GM23338 (cell line): ENCODE measurements at regions not wholly inside any gene's neighbourhood (a gene's known extent, or its start where the extent isn't known, plus 50 kb on each side); places are given as distances from the start of the nearest gene placed in this dataset.

Experiments
- ATAC-seq: fragments of 200-7000 bp; cut with Tn5 transposase; 3 replicates; pipeline ENCODE4 v1.9.1; 2020
- DNase-seq: peaks from one replicate; pipeline ENCODE4 v3.0.0-alpha.2; 2015; ENCODE audit warnings: low spot score
- H2AFZ ChIP-seq: fragments of 200-600 bp; sonication (generic); 2 replicates; pipeline ENCODE4 v1.8.0; 2016; ENCODE audit warnings: antibody characterized with exemption, mild to moderate bottlenecking, moderate library complexity
- H3F3A ChIP-seq: fragments of 200-600 bp; sonication (generic); replicated peaks from 2 replicates; pipeline ENCODE4 v1.8.0; 2017; ENCODE audit warnings: antibody characterized with exemption, mixed run types, low read depth
- H3K27ac ChIP-seq: fragments of 200-600 bp; sonication (generic); 2 replicates; pipeline ENCODE4 v1.6.1; 2016; ENCODE audit warnings: low read depth
- H3K27me3 ChIP-seq: fragments of 200-600 bp; sonication (generic); 2 replicates; pipeline ENCODE4 v1.8.0; 2016; ENCODE audit warnings: mild to moderate bottlenecking, mixed run types, moderate library complexity; ENCODE audit not compliant: insufficient read depth
- H3K36me3 ChIP-seq: fragments of 200-600 bp; sonication (generic); 2 replicates; pipeline ENCODE4 v1.8.0; 2016; ENCODE audit warnings: mild to moderate bottlenecking; ENCODE audit not compliant: insufficient read depth
- H3K4me1 ChIP-seq: fragments of 200-600 bp; sonication (generic); 2 replicates; pipeline ENCODE4 v1.8.0; 2016; ENCODE audit warnings: mild to moderate bottlenecking, moderate library complexity; ENCODE audit not compliant: insufficient read depth
- H3K4me2 ChIP-seq: fragments of 200-600 bp; sonication (generic); 2 replicates; pipeline ENCODE4 v1.7.1; 2017; ENCODE audit warnings: mixed run types
- H3K4me3 ChIP-seq: fragments of 200-600 bp; sonication (generic); 2 replicates; pipeline ENCODE4 v1.6.1; 2016; ENCODE audit warnings: mixed run types
- H3K79me2 ChIP-seq: fragments of 200-600 bp; sonication (generic); replicated peaks from 2 replicates; pipeline ENCODE4 v1.8.0; 2017; ENCODE audit warnings: mild to moderate bottlenecking; ENCODE audit not compliant: insufficient read depth
- H3K9me2 ChIP-seq: fragments of 200-600 bp; sonication (generic); 2 replicates; pipeline ENCODE4 v1.8.0; 2017; ENCODE audit not compliant: insufficient read depth
- H4K20me1 ChIP-seq: fragments of 200-600 bp; sonication (generic); replicated peaks from 2 replicates; pipeline ENCODE4 v1.8.0; 2017; ENCODE audit warnings: mild to moderate bottlenecking; ENCODE audit not compliant: insufficient read depth
- H3K27ac Mint-ChIP-seq: 2 replicates; pipeline ENCODE4 v1.8.0; 2020; ENCODE audit warnings: inconsistent platforms, mild to moderate bottlenecking, moderate library complexity, mixed read lengths
- H3K27me3 Mint-ChIP-seq: 3 replicates; pipeline ENCODE4 v1.8.0; 2022; ENCODE audit warnings: low read depth, mild to moderate bottlenecking, moderate library complexity, mixed read lengths, inconsistent platforms; ENCODE audit not compliant: insufficient read depth, poor library complexity
- H3K36me3 Mint-ChIP-seq: 3 replicates; pipeline ENCODE4 v1.8.0; 2021; ENCODE audit warnings: low read depth, mild to moderate bottlenecking, inconsistent platforms, moderate library complexity, mixed read lengths
- H3K4me1 Mint-ChIP-seq: 3 replicates; pipeline ENCODE4 v1.8.0; 2020; ENCODE audit warnings: mild to moderate bottlenecking, inconsistent platforms, mixed read lengths
- H3K4me3 Mint-ChIP-seq: 3 replicates; pipeline ENCODE4 v1.8.0; 2021; ENCODE audit warnings: moderate library complexity, mild to moderate bottlenecking, inconsistent platforms, mixed read lengths
- H3K9me3 Mint-ChIP-seq: 3 replicates; pipeline ENCODE4 v1.8.0; 2020; ENCODE audit warnings: moderate library complexity, mild to moderate bottlenecking, inconsistent platforms, mixed read lengths
- CREB1 ChIP-seq: fragments of 250-450 bp; sonication (Bioruptor Pico); IDR thresholded peaks from 2 replicates; pipeline ENCODE4 v1.5.0; 2020; ENCODE audit warnings: low read depth, mild to moderate bottlenecking, moderate library complexity
- ETS1 ChIP-seq: IDR thresholded peaks from 2 replicates; pipeline ENCODE4 v1.6.1; 2016; ENCODE audit warnings: antibody characterized with exemption
- EZH2 ChIP-seq: fragments of 200-600 bp; sonication (generic); IDR thresholded peaks from one replicate; pipeline ENCODE4 v1.8.0; 2017; ENCODE audit warnings: antibody characterized with exemption, mild to moderate bottlenecking, low read depth; ENCODE audit not compliant: unreplicated experiment
- EZH2phosphoT487 ChIP-seq: fragments of 200-600 bp; sonication (generic); IDR thresholded peaks from one replicate; pipeline ENCODE4 v1.8.1; 2018; ENCODE audit warnings: antibody characterized with exemption; ENCODE audit not compliant: unreplicated experiment
- JUNB ChIP-seq: IDR thresholded peaks from one replicate; pipeline ENCODE4 v1.6.1; 2016; ENCODE audit warnings: antibody characterized with exemption; ENCODE audit not compliant: unreplicated experiment
- NANOG ChIP-seq: IDR thresholded peaks from 2 replicates; pipeline ENCODE4 v1.6.1; 2016; ENCODE audit warnings: antibody characterized with exemption, borderline replicate concordance
- POLR2AphosphoS5 ChIP-seq: IDR thresholded peaks from 2 replicates; pipeline ENCODE4 v1.6.1; 2016; ENCODE audit warnings: antibody characterized with exemption, low read depth
- REST ChIP-seq: IDR thresholded peaks from one replicate; pipeline ENCODE4 v1.6.1; 2018; ENCODE audit warnings: antibody characterized with exemption; ENCODE audit not compliant: unreplicated experiment
- STAT1 ChIP-seq: IDR thresholded peaks from one replicate; pipeline ENCODE4 v1.6.1; 2016; ENCODE audit warnings: antibody characterized with exemption; ENCODE audit not compliant: unreplicated experiment
- ZNF114 ChIP-seq: fragments of 250-450 bp; sonication (Bioruptor Pico); IDR thresholded peaks from 2 replicates; pipeline ENCODE4 v1.5.0; 2020; ENCODE audit warnings: mild to moderate bottlenecking, moderate library complexity
- ZNF331 ChIP-seq: fragments of 250-450 bp; sonication (Bioruptor Pico); IDR thresholded peaks from 2 replicates; pipeline ENCODE4 v1.5.0; 2020; ENCODE audit warnings: low read depth, mild to moderate bottlenecking, moderate library complexity
- TF ChIP-seq, protein P1 (sequence below): fragments of 250-450 bp; sonication (Bioruptor Pico); IDR thresholded peaks from 2 replicates; pipeline ENCODE4 v1.5.0; 2020; ENCODE audit warnings: mild to moderate bottlenecking, moderate library complexity
- TF ChIP-seq, protein P2 (sequence below), 2 experiments: fragments of 200-600 bp in 1 of 2; sonication (generic) in 1 of 2; conservative IDR thresholded peaks; 2 replicates each; pipeline versions ENCODE4 v1.5.1 to v1.6.1; 2016 to 2017; ENCODE audit warnings: antibody characterized with exemption in 2 of 2, low read depth in 2 of 2, mild to moderate bottlenecking in 2 of 2, moderate library complexity in 1 of 2

- Mint-ChIP-seq H3K4me1 (peaks cover 20% of the 10 kb centered on the region), H3K36me3 (no peaks in the 10 kb centered on the region), H3K27me3 (peaks cover 4% of the 10 kb centered on the region), H3K4me3 (no peak overlapping the region), H3K9me3 (peaks cover 8% of the 10 kb centered on the region; the same call in 2 of the 3 replicates), H3K27ac (no peak overlapping the region)
- ATAC-seq, result no peak
- no peaks in the 10 kb centered on the region for H4K20me1 ChIP-seq
- H3K4me2 ChIP-seq, result peak overlapping the region; percentile 19; the same call in 1 of the 2 replicates
- H3K9me2 ChIP-seq, result no peaks in the 10 kb centered on the region; the same call in 1 of the 2 replicates
- no peak overlapping the region for H3K4me3 ChIP-seq
- TF ChIP-seq ZNF331 (CRISPR knock-in tag), result no peak
- no peak for TF ChIP-seq ETS1
- TF ChIP-seq, protein P1, sequence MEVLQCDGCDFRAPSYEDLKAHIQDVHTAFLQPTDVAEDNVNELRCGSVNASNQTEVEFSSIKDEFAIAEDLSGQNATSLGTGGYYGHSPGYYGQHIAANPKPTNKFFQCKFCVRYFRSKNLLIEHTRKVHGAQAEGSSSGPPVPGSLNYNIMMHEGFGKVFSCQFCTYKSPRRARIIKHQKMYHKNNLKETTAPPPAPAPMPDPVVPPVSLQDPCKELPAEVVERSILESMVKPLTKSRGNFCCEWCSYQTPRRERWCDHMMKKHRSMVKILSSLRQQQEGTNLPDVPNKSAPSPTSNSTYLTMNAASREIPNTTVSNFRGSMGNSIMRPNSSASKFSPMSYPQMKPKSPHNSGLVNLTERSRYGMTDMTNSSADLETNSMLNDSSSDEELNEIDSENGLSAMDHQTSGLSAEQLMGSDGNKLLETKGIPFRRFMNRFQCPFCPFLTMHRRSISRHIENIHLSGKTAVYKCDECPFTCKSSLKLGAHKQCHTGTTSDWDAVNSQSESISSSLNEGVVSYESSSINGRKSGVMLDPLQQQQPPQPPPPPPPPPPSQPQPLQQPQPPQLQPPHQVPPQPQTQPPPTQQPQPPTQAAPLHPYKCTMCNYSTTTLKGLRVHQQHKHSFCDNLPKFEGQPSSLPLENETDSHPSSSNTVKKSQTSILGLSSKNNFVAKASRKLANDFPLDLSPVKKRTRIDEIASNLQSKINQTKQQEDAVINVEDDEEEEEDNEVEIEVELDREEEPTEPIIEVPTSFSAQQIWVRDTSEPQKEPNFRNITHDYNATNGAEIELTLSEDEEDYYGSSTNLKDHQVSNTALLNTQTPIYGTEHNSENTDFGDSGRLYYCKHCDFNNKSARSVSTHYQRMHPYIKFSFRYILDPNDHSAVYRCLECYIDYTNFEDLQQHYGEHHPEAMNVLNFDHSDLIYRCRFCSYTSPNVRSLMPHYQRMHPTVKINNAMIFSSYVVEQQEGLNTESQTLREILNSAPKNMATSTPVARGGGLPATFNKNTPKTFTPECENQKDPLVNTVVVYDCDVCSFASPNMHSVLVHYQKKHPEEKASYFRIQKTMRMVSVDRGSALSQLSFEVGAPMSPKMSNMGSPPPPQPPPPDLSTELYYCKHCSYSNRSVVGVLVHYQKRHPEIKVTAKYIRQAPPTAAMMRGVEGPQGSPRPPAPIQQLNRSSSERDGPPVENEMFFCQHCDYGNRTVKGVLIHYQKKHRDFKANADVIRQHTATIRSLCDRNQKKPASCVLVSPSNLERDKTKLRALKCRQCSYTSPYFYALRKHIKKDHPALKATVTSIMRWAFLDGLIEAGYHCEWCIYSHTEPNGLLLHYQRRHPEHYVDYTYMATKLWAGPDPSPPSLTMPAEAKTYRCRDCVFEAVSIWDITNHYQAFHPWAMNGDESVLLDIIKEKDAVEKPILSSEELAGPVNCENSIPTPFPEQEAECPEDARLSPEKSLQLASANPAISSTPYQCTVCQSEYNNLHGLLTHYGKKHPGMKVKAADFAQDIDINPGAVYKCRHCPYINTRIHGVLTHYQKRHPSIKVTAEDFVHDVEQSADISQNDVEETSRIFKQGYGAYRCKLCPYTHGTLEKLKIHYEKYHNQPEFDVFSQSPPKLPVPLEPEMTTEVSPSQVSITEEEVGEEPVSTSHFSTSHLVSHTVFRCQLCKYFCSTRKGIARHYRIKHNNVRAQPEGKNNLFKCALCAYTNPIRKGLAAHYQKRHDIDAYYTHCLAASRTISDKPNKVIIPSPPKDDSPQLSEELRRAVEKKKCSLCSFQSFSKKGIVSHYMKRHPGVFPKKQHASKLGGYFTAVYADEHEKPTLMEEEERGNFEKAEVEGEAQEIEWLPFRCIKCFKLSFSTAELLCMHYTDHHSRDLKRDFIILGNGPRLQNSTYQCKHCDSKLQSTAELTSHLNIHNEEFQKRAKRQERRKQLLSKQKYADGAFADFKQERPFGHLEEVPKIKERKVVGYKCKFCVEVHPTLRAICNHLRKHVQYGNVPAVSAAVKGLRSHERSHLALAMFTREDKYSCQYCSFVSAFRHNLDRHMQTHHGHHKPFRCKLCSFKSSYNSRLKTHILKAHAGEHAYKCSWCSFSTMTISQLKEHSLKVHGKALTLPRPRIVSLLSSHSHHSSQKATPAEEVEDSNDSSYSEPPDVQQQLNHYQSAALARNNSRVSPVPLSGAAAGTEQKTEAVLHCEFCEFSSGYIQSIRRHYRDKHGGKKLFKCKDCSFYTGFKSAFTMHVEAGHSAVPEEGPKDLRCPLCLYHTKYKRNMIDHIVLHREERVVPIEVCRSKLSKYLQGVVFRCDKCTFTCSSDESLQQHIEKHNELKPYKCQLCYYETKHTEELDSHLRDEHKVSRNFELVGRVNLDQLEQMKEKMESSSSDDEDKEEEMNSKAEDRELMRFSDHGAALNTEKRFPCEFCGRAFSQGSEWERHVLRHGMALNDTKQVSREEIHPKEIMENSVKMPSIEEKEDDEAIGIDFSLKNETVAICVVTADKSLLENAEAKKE (CRISPR knock-in tag), result no peak
- no peak for TF ChIP-seq ZNF114 (CRISPR knock-in tag)
- TF ChIP-seq STAT1, result no peak
- no peak for TF ChIP-seq POLR2AphosphoS5
- no peak for TF ChIP-seq EZH2
- no peak for TF ChIP-seq CREB1
- no peak for TF ChIP-seq NANOG
- TF ChIP-seq, protein P2, sequence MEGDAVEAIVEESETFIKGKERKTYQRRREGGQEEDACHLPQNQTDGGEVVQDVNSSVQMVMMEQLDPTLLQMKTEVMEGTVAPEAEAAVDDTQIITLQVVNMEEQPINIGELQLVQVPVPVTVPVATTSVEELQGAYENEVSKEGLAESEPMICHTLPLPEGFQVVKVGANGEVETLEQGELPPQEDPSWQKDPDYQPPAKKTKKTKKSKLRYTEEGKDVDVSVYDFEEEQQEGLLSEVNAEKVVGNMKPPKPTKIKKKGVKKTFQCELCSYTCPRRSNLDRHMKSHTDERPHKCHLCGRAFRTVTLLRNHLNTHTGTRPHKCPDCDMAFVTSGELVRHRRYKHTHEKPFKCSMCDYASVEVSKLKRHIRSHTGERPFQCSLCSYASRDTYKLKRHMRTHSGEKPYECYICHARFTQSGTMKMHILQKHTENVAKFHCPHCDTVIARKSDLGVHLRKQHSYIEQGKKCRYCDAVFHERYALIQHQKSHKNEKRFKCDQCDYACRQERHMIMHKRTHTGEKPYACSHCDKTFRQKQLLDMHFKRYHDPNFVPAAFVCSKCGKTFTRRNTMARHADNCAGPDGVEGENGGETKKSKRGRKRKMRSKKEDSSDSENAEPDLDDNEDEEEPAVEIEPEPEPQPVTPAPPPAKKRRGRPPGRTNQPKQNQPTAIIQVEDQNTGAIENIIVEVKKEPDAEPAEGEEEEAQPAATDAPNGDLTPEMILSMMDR (conservative IDR thresholded peaks at IDR 0.05; ENCODE audit: low read depth in 2 of 2), result no peak
- no peak for TF ChIP-seq EZH2phosphoT487
- TF ChIP-seq JUNB, result no peak
- TF ChIP-seq REST, result no peak
- H3K36me3 ChIP-seq, result no peaks in the 10 kb centered on the region
- peaks cover 9% of the 10 kb centered on the region for H3K4me1 ChIP-seq
- DNase-seq, result no peak
- no peaks in the 10 kb centered on the region for H3K79me2 ChIP-seq
- H3K27ac ChIP-seq, result no peak overlapping the region
- H3K27me3 ChIP-seq, result no peaks in the 10 kb centered on the region
- no peaks in the 10 kb centered on the region for H3F3A ChIP-seq
- H2AFZ ChIP-seq, result peak overlapping the region; percentile 76; the same call in 1 of the 2 replicates
Measured at GRCh38 chr2:122034344-122034743, 278.9 kb downstream of the TSN start.
